Stimulated activated CD8-positive, alpha-beta memory T cell treated with anti-CD3 and anti-CD28 coated beads, Interleukin-15, amount 100 ng/mL, for 4 hours (primary cell): ENCODE measurements at regions not wholly inside any gene's neighbourhood (a gene's known extent, or its start where the extent isn't known, plus 50 kb on each side); places are given as distances from the start of the nearest gene placed in this dataset.
"Not testable (repeated sequence)": the region's sequence is repeated elsewhere in the genome, so short reads cannot be mapped to it uniquely, and the experiment has no call there.

Source experiments
- DNase-seq, 2 donors: peaks; one replicate each; pipeline ENCODE4 v3.0.0-alpha.2; 2020; ENCODE audit warnings: low read depth in 2 of 2

GRCh38 chr1:30569384-30569783, 154.0 kb downstream of the MATN1 start:
- no peak for DNase-seq

- DNase-seq: no peak
Observed at GRCh38 chr1:30562559-30562958, 160.8 kb downstream of the MATN1 start.

- no peak for DNase-seq
Observed at GRCh38 chr1:30551603-30552002, 171.8 kb downstream of the MATN1 start.

GRCh38 chr1:30550365-30551220, 172.8 kb downstream of the MATN1 start:
- no peak for DNase-seq

GRCh38 chr1:30549872-30550271, 173.5 kb downstream of the MATN1 start:
- not testable (repeated sequence) for DNase-seq

- DNase-seq: no peak
Observed at GRCh38 chr1:30548294-30548693, 175.1 kb downstream of the MATN1 start.

GRCh38 chr1:30547326-30547725, 176.1 kb downstream of the MATN1 start:
- DNase-seq: not testable (repeated sequence)

GRCh38 chr1:30545365-30545764, 178.0 kb downstream of the MATN1 start:
- no peak for DNase-seq

GRCh38 chr1:30541721-30542485, 181.5 kb downstream of the MATN1 start:
- DNase-seq: no peak

- no peak for DNase-seq
Observed at GRCh38 chr1:30540611-30541192, 182.7 kb downstream of the MATN1 start.

GRCh38 chr1:30539884-30540283, 183.5 kb downstream of the MATN1 start:
- DNase-seq: no peak

- no peak for DNase-seq
Observed at GRCh38 chr1:30538993-30539867, 184.2 kb downstream of the MATN1 start.

- DNase-seq: no peak
Observed at GRCh38 chr1:30538226-30538992, 185.0 kb downstream of the MATN1 start.

- no peak for DNase-seq
Observed at GRCh38 chr1:30537279-30537678, 186.1 kb downstream of the MATN1 start.

- no peak for DNase-seq
Observed at GRCh38 chr1:30536530-30536929, 186.9 kb downstream of the MATN1 start.

- no peak for DNase-seq
Observed at GRCh38 chr1:30535595-30536325, 187.6 kb downstream of the MATN1 start.

- DNase-seq: no peak
Observed at GRCh38 chr1:30534551-30534940, 188.8 kb downstream of the MATN1 start.

- DNase-seq: no peak
Observed at GRCh38 chr1:30533796-30534550, 189.4 kb downstream of the MATN1 start.

- no peak for DNase-seq
Observed at GRCh38 chr1:30533141-30533540, 190.2 kb downstream of the MATN1 start.
